Neural progenitor cell (in vitro differentiated cells): ENCODE measurements at regions not wholly inside any gene's neighbourhood (a gene's known extent, or its start where the extent isn't known, plus 50 kb on each side); places are given as distances from the start of the nearest gene placed in this dataset.

Source experiments
- DNase-seq: peaks from one replicate; pipeline ENCODE4 v3.0.0-alpha.2; 2016; ENCODE audit warnings: low spot score
- H2AFZ ChIP-seq: fragments of 200-600 bp; sonication (generic); replicated peaks from 2 replicates; pipeline ENCODE4 v1.6.1; 2016; ENCODE audit warnings: antibody characterized with exemption
- H3F3A ChIP-seq: fragments of 200-600 bp; sonication (generic); 2 replicates; pipeline ENCODE4 v1.6.1; 2016; ENCODE audit warnings: antibody characterized with exemption, low read depth
- H3K27ac ChIP-seq: fragments of 200-600 bp; sonication (generic); 2 replicates; pipeline ENCODE4 v1.5.1; 2016; ENCODE audit warnings: mild to moderate bottlenecking
- H3K27me3 ChIP-seq: fragments of 200-600 bp; sonication (generic); 2 replicates; pipeline ENCODE4 v1.6.1; 2016; ENCODE audit warnings: mild to moderate bottlenecking, moderate library complexity
- H3K36me3 ChIP-seq: fragments of 200-600 bp; sonication (generic); 2 replicates; pipeline ENCODE4 v1.5.1; 2016
- H3K4me1 ChIP-seq: fragments of 200-600 bp; sonication (generic); 2 replicates; pipeline ENCODE4 v1.6.1; 2016; ENCODE audit warnings: mixed run types
- H3K4me2 ChIP-seq: fragments of 200-600 bp; sonication (generic); 2 replicates; pipeline ENCODE4 v1.6.1; 2016
- H3K4me3 ChIP-seq: fragments of 200-600 bp; sonication (generic); 2 replicates; pipeline ENCODE4 v1.5.1; 2016
- H3K79me2 ChIP-seq: fragments of 200-600 bp; sonication (generic); 2 replicates; pipeline ENCODE4 v1.6.1; 2016; ENCODE audit warnings: low read depth
- H3K9ac ChIP-seq: fragments of 200-600 bp; sonication (generic); 2 replicates; pipeline ENCODE4 v1.6.1; 2016
- H3K9me3 ChIP-seq: fragments of 200-600 bp; sonication (generic); 2 replicates; pipeline ENCODE4 v1.5.1; 2016; ENCODE audit warnings: low read depth
- H4K20me1 ChIP-seq: fragments of 200-600 bp; sonication (generic); 2 replicates; pipeline ENCODE4 v1.6.1; 2016; ENCODE audit warnings: low read depth
- H3K27ac Mint-ChIP-seq: 3 replicates; pipeline ENCODE4 v1.8.0; 2021; ENCODE audit warnings: mixed read lengths
- H3K27me3 Mint-ChIP-seq: 2 replicates; pipeline ENCODE4 v1.8.0; 2022; ENCODE audit warnings: low read depth, mild to moderate bottlenecking, inconsistent platforms, moderate library complexity, mixed read lengths; ENCODE audit not compliant: insufficient read depth
- H3K36me3 Mint-ChIP-seq: 3 replicates; pipeline ENCODE4 v1.8.0; 2021; ENCODE audit warnings: mixed read lengths
- H3K4me1 Mint-ChIP-seq: 3 replicates; pipeline ENCODE4 v1.8.0; 2021; ENCODE audit warnings: mixed read lengths
- H3K4me3 Mint-ChIP-seq: 3 replicates; pipeline ENCODE4 v1.8.0; 2021; ENCODE audit warnings: mild to moderate bottlenecking, moderate library complexity, mixed read lengths
- H3K9me3 Mint-ChIP-seq: 3 replicates; pipeline ENCODE4 v1.8.0; 2020; ENCODE audit warnings: mixed read lengths
- EZH2 ChIP-seq: fragments of 200-600 bp; sonication (generic); IDR thresholded peaks from 2 replicates; pipeline ENCODE4 v1.6.1; 2017; ENCODE audit warnings: antibody characterized with exemption, mild to moderate bottlenecking, moderate library complexity
- EZH2phosphoT487 ChIP-seq: fragments of 200-600 bp; sonication (generic); IDR thresholded peaks from 2 replicates; pipeline ENCODE4 v1.6.1; 2017; ENCODE audit warnings: antibody characterized with exemption
- TF ChIP-seq, protein P1 (sequence below): fragments of 200-600 bp; sonication (generic); IDR thresholded peaks from 2 replicates; pipeline ENCODE4 v1.5.1; 2017; ENCODE audit warnings: antibody characterized with exemption, mild to moderate bottlenecking

- H3K9me3 ChIP-seq: no peaks in the 10 kb centered on the region
- peaks cover 6% of the 10 kb centered on the region for H3K4me1 Mint-ChIP-seq
- no peaks in the 10 kb centered on the region for H3K36me3 ChIP-seq
- no peaks in the 10 kb centered on the region for H3K79me2 ChIP-seq
- no peaks in the 10 kb centered on the region for H3K36me3 Mint-ChIP-seq
- H3K9ac ChIP-seq: no peak overlapping the region
- peaks cover 9% of the 10 kb centered on the region for H3K4me1 ChIP-seq
- no peaks in the 10 kb centered on the region for H3K27me3 ChIP-seq
- peaks cover 9% of the 10 kb centered on the region for H3K9me3 Mint-ChIP-seq
- no peak overlapping the region for H3K27ac ChIP-seq
- no peak overlapping the region for H3K4me3 Mint-ChIP-seq
- H4K20me1 ChIP-seq: no peaks in the 10 kb centered on the region
- no peaks in the 10 kb centered on the region for H3F3A ChIP-seq
- peaks cover 6% of the 10 kb centered on the region for H3K27me3 Mint-ChIP-seq
- DNase-seq: no peak
- no peak for TF ChIP-seq EZH2phosphoT487
- TF ChIP-seq EZH2: no peak
- TF ChIP-seq, protein P1, sequence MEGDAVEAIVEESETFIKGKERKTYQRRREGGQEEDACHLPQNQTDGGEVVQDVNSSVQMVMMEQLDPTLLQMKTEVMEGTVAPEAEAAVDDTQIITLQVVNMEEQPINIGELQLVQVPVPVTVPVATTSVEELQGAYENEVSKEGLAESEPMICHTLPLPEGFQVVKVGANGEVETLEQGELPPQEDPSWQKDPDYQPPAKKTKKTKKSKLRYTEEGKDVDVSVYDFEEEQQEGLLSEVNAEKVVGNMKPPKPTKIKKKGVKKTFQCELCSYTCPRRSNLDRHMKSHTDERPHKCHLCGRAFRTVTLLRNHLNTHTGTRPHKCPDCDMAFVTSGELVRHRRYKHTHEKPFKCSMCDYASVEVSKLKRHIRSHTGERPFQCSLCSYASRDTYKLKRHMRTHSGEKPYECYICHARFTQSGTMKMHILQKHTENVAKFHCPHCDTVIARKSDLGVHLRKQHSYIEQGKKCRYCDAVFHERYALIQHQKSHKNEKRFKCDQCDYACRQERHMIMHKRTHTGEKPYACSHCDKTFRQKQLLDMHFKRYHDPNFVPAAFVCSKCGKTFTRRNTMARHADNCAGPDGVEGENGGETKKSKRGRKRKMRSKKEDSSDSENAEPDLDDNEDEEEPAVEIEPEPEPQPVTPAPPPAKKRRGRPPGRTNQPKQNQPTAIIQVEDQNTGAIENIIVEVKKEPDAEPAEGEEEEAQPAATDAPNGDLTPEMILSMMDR: no peak
- H2AFZ ChIP-seq: no peak overlapping the region
- H3K4me2 ChIP-seq: no peak overlapping the region
- H3K4me3 ChIP-seq: no peak overlapping the region
- no peak overlapping the region for H3K27ac Mint-ChIP-seq
These were observed 164.5 kb downstream of the NHLRC3 start for GRCh38 chr13:39202746-39203145.

DNA sequence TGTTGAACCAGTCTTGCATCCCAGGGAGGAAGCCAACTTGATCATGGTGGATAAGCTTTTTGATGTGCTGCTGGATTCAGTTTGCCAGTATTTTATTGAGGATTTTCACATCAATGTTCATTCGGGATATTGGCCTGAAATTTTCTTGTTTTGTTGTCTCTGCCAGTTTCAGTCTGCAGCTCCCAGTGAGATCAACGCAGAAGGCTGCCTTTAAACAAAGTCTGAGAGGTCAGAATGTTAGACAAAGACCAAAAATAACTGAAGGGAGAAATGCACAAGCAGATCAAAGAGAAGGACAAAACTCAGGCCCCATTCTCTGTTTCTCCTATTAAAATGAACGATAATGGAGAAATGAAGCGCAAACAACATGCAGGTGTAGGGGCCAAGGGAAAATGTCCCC, 170.4 kb downstream of the NHLRC3 start:
- Mint-ChIP-seq H3K27ac (no peak overlapping the region), H3K9me3 (peaks cover 11% of the 10 kb centered on the region), H3K4me3 (no peak overlapping the region), H3K36me3 (no peaks in the 10 kb centered on the region), H3K27me3 (peaks cover 6% of the 10 kb centered on the region), H3K4me1 (peaks cover 10% of the 10 kb centered on the region)
- Histone ChIP-seq H3K9ac (no peak overlapping the region), H3K9me3 (no peaks in the 10 kb centered on the region), H2AFZ (peak overlapping the region; percentile 34), H3K79me2 (no peaks in the 10 kb centered on the region), H3K27ac (no peak overlapping the region), H4K20me1 (no peaks in the 10 kb centered on the region), H3K4me1 (peaks cover 12% of the 10 kb centered on the region), H3K36me3 (no peaks in the 10 kb centered on the region), H3K4me2 (peak overlapping the region; percentile 27), H3F3A (no peaks in the 10 kb centered on the region), H3K27me3 (no peaks in the 10 kb centered on the region), H3K4me3 (no peak overlapping the region)
- no peak for DNase-seq
- no peak for TF ChIP-seq EZH2

DNA sequence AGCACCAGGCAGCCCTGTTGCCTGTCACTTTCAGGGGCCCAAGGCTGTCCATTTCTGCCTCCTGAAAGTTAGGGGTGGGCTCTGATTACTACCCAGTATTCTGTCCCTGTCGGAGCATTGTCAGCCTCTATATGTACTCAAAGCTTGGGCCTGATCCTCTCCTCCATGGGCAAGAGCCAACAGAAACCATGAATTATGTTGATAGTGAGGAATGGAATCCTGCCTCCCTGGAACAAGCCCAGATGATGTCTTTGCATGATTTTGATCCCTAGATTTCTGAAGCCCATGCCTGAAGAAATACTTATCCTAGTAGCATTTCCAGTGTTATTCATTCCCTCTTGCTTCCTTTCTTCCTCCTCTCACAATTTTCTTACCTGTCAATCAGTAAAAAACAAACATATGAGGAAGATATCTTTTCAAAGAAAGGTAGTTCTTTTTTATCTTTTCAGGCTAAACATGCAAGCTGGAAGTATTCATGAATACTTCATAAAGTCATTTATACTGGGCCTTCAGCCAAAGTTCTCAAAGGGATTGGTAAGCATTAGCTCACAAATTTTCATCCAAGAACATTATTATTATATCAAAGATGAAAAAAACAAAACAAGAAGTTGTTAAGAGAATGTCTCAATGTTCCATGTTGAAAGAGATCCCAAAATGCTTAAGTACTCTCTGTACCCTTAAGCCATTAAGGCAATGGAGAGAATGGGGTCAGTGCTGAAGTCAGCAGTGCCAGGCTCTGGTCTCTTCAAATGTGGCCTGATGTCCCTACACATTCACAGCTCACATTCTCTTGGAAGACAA, 171.7 kb downstream of the NHLRC3 start:
- Histone ChIP-seq H2AFZ (peak overlapping the region; percentile 34), H3K4me2 (no peak overlapping the region), H3K79me2 (no peaks in the 10 kb centered on the region), H3K4me3 (no peak overlapping the region), H3K27me3 (no peaks in the 10 kb centered on the region), H3F3A (no peaks in the 10 kb centered on the region), H3K36me3 (no peaks in the 10 kb centered on the region), H3K9me3 (no peaks in the 10 kb centered on the region), H3K27ac (no peak overlapping the region), H3K9ac (no peak overlapping the region), H3K4me1 (peaks cover 12% of the 10 kb centered on the region), H4K20me1 (no peaks in the 10 kb centered on the region)
- Mint-ChIP-seq H3K4me3 (no peak overlapping the region), H3K27me3 (peaks cover 6% of the 10 kb centered on the region), H3K27ac (no peak overlapping the region), H3K9me3 (peaks cover 11% of the 10 kb centered on the region), H3K4me1 (peaks cover 10% of the 10 kb centered on the region), H3K36me3 (no peaks in the 10 kb centered on the region)
- TF ChIP-seq EZH2phosphoT487: no peak
- no peak for DNase-seq

GRCh38 chr13:39210961-39211534, 172.8 kb downstream of the NHLRC3 start:
- H4K20me1 ChIP-seq: no peaks in the 10 kb centered on the region
- TF ChIP-seq, protein P1: peak; percentile 12
- no peak for TF ChIP-seq EZH2phosphoT487
- peaks cover 10% of the 10 kb centered on the region for H3K4me1 Mint-ChIP-seq
- H2AFZ ChIP-seq: no peak overlapping the region
- peaks cover 16% of the 10 kb centered on the region for H3K9me3 Mint-ChIP-seq
- H3K27me3 ChIP-seq: no peaks in the 10 kb centered on the region
- H3K27me3 Mint-ChIP-seq: peaks cover 9% of the 10 kb centered on the region
- no peak overlapping the region for H3K4me3 ChIP-seq
- H3K4me3 Mint-ChIP-seq: no peak overlapping the region
- peaks cover 12% of the 10 kb centered on the region for H3K4me1 ChIP-seq
- H3F3A ChIP-seq: no peaks in the 10 kb centered on the region
- H3K9ac ChIP-seq: no peak overlapping the region
- H3K36me3 Mint-ChIP-seq: peaks cover 2% of the 10 kb centered on the region
- no peak overlapping the region for H3K27ac ChIP-seq
- DNase-seq: no peak
- no peak overlapping the region for H3K27ac Mint-ChIP-seq
- no peaks in the 10 kb centered on the region for H3K36me3 ChIP-seq
- H3K79me2 ChIP-seq: no peaks in the 10 kb centered on the region
- no peak overlapping the region for H3K4me2 ChIP-seq
- H3K9me3 ChIP-seq: no peaks in the 10 kb centered on the region
